IMR-90 (cell line): ENCODE measurements at regions not wholly inside any gene's neighbourhood (a gene's known extent, or its start where the extent isn't known, plus 50 kb on each side); places are given as distances from the start of the nearest gene placed in this dataset.

Experiments used
- ATAC-seq: fragments of 200-7000 bp; cut with Tn5 transposase; 2 replicates; pipeline ENCODE4 v1.9.1; 2020; ENCODE audit warnings: low read depth, mild to moderate bottlenecking, moderate library complexity
- BruUV-seq: library from RNA; stranded (reverse); fragments of 400-500 nt; replicated peaks from 2 replicates; lab custom pipeline; 2021; lab: Mats Ljungman, UMichigan
- CTCF ChIA-PET: fragments of 300-600 bp; formaldehyde crosslinking; extraction: SDS; loops from one replicate; lab custom pipeline; 2021; ENCODE audit warnings: antibody characterized with exemption; lab: Yijun Ruan, JAX
- POLR2A ChIA-PET: fragments of 300-600 bp; sonication (Branson Sonifier 250); formaldehyde crosslinking; loops from one replicate; lab custom pipeline; 2022; ENCODE audit warnings: antibody characterized with exemption; ENCODE audit not compliant: unreplicated experiment; lab: Charles Lee
- DNase-seq: peaks from one replicate; pipeline ENCODE4 v3.0.0; 2013
- H2AFZ ChIP-seq: replicated peaks from 2 replicates; pipeline ENCODE3; 2013; ENCODE audit warnings: low read length, mild to moderate bottlenecking; ENCODE audit not compliant: poor library complexity
- H2AK5ac ChIP-seq: 2 replicates; pipeline ENCODE4 v1.6.1; 2013; ENCODE audit warnings: low read depth, low read length, inconsistent platforms
- H2AK9ac ChIP-seq: replicated peaks from 2 replicates; pipeline ENCODE3; 2013; ENCODE audit warnings: mild to moderate bottlenecking, low read depth, low read length, moderate library complexity; ENCODE audit not compliant: poor library complexity
- H2BK120ac ChIP-seq: 2 replicates; pipeline ENCODE4 v1.6.1; 2013; ENCODE audit warnings: low read depth, low read length, inconsistent platforms
- H2BK15ac ChIP-seq: 3 replicates; pipeline ENCODE4 v1.6.1; 2013; ENCODE audit warnings: low read depth, low read length, inconsistent platforms
- H2BK20ac ChIP-seq: 2 replicates; pipeline ENCODE4 v1.6.1; 2013; ENCODE audit warnings: low read depth, mild to moderate bottlenecking, inconsistent platforms, low read length, moderate library complexity
- H2BK5ac ChIP-seq: 2 replicates; pipeline ENCODE4 v1.6.1; 2013; ENCODE audit warnings: mild to moderate bottlenecking, low read depth, low read length, inconsistent platforms; ENCODE audit not compliant: poor library complexity, severe bottlenecking
- H3K14ac ChIP-seq: replicated peaks from 2 replicates; pipeline ENCODE4 v1.6.1; 2013; ENCODE audit warnings: low read depth, low read length, inconsistent platforms
- H3K18ac ChIP-seq: 2 replicates; pipeline ENCODE4 v1.6.1; 2013; ENCODE audit warnings: low read depth, low read length, control low read depth
- H3K23ac ChIP-seq: 2 replicates; pipeline ENCODE4 v1.6.1; 2013; ENCODE audit warnings: low read depth, low read length, inconsistent platforms
- H3K27ac ChIP-seq: 2 replicates; pipeline ENCODE4 v1.5.1; 2013; ENCODE audit warnings: mild to moderate bottlenecking, control low read depth, low read length; ENCODE audit not compliant: insufficient read depth
- H3K27me3 ChIP-seq: 2 replicates; pipeline ENCODE4 v1.6.1; 2013; ENCODE audit warnings: low read length; ENCODE audit not compliant: control insufficient read depth, insufficient read depth
- H3K36me3 ChIP-seq: 2 replicates; pipeline ENCODE4 v1.6.1; 2013; ENCODE audit warnings: low read length, mixed read lengths; ENCODE audit not compliant: control insufficient read depth, insufficient read depth
- H3K4ac ChIP-seq: 2 replicates; pipeline ENCODE4 v1.6.1; 2013; ENCODE audit warnings: low read depth, low read length, inconsistent platforms
- H3K4me1 ChIP-seq: 2 replicates; pipeline ENCODE4 v1.6.1; 2013; ENCODE audit warnings: low read length, mixed read lengths; ENCODE audit not compliant: control insufficient read depth, insufficient read depth
- H3K4me2 ChIP-seq: 2 replicates; pipeline ENCODE4 v1.6.1; 2013; ENCODE audit warnings: low read depth, mild to moderate bottlenecking, control low read depth, low read length, moderate library complexity
- H3K4me3 ChIP-seq: 2 replicates; pipeline ENCODE4 v1.5.1; 2013; ENCODE audit warnings: low read depth, mild to moderate bottlenecking, control low read depth, low read length, moderate library complexity; ENCODE audit not compliant: insufficient read depth
- H3K56ac ChIP-seq: 2 replicates; pipeline ENCODE4 v1.6.1; 2013; ENCODE audit warnings: low read length, inconsistent platforms; ENCODE audit not compliant: insufficient read depth; ENCODE audit errors: extremely low read depth
- H3K79me1 ChIP-seq, 2 experiments: 2 replicates each; pipeline ENCODE4 v1.6.1; 2013; ENCODE audit warnings: low read length in 2 of 2, inconsistent platforms in 1 of 2, low read depth in 1 of 2
- H3K9ac ChIP-seq: 2 replicates; pipeline ENCODE4 v1.6.1; 2013; ENCODE audit warnings: low read depth, low read length, control low read depth
- H3K9me1 ChIP-seq: 2 replicates; pipeline ENCODE4 v1.6.1; 2013; ENCODE audit warnings: low read length, inconsistent platforms; ENCODE audit not compliant: insufficient read depth
- H3K9me3 ChIP-seq: 2 replicates; pipeline ENCODE4 v1.6.1; 2013; ENCODE audit warnings: low read length; ENCODE audit not compliant: control insufficient read depth, insufficient read depth
- H4K20me1 ChIP-seq: 2 replicates; pipeline ENCODE4 v1.6.1; 2013; ENCODE audit warnings: low read length, inconsistent platforms; ENCODE audit not compliant: insufficient read depth
- H4K5ac ChIP-seq: 2 replicates; pipeline ENCODE4 v1.6.1; 2013; ENCODE audit warnings: mild to moderate bottlenecking, low read depth, low read length, control low read depth
- H4K8ac ChIP-seq, 2 experiments: 2 replicates each; pipeline ENCODE4 v1.6.1; 2013; ENCODE audit warnings: low read depth in 2 of 2, low read length in 2 of 2, control low read depth in 1 of 2, inconsistent platforms in 1 of 2
- H4K91ac ChIP-seq: 2 replicates; pipeline ENCODE4 v1.6.1; 2013; ENCODE audit warnings: low read depth, low read length, inconsistent platforms; ENCODE audit not compliant: insufficient read depth
- MAFK ChIP-seq: IDR thresholded peaks from 2 replicates; pipeline ENCODE4 v1.6.1; 2012; ENCODE audit warnings: low read depth, low read length, improper control_type of control experiment
- MAZ ChIP-seq: IDR thresholded peaks from 2 replicates; pipeline ENCODE4 v1.6.1; 2012; ENCODE audit warnings: low read depth, mild to moderate bottlenecking, low read length, improper control_type of control experiment, moderate library complexity, borderline replicate concordance
- RAD21 ChIP-seq: IDR thresholded peaks from 2 replicates; pipeline ENCODE4 v1.6.1; 2012; ENCODE audit warnings: low read length, improper control_type of control experiment
- SMC3 ChIP-seq: fragments of 150-350 bp; IDR thresholded peaks from 2 replicates; pipeline ENCODE4 v1.6.1; 2016; ENCODE audit warnings: low read depth, mild to moderate bottlenecking, antibody characterized with exemption, low read length, moderate library complexity
- WGBS, 2 experiments: methylation state at CpG; one replicate each; pipeline versions ENCODE4 v1.1.5 to v1.1.7; 2013; ENCODE audit warnings: missing lambda C conversion rate in 2 of 2; ENCODE audit not compliant: insufficient read length in 1 of 2; ENCODE audit errors: extremely low coverage in 2 of 2; 5-methylcytosine and 5-hydroxymethylcytosine counted together
- dilution Hi-C: fragments of 300-500 bp; cut with HindIII; formaldehyde crosslinking; loops from one replicate; pipeline ENCODE4 v1.14.3; 2018; ENCODE audit warnings: low sequenced_read_pairs; ENCODE audit not compliant: unreplicated experiment
- in situ Hi-C: fragments of 300-500 bp; cut with MboI; formaldehyde crosslinking; loops from 3 replicates; pipeline ENCODE4 v1.14.3; 2019; ENCODE audit warnings: low sequenced_read_pairs, inconsistent platforms, mixed read lengths
- intact Hi-C: fragments of 100-400 bp; cut with micrococcal nuclease; formaldehyde crosslinking; loops from 2 replicates; pipeline ENCODE4 v1.10.0; 2022

GRCh38 chr18:60069145-60069544 lies 169.3 kb downstream of the PMAIP1 start:
- H3K23ac ChIP-seq, result no peak overlapping the region
- H2BK5ac ChIP-seq, result no peak overlapping the region
- H2AK9ac ChIP-seq, result no peak overlapping the region
- H2BK20ac ChIP-seq, result no peak overlapping the region
- no peak overlapping the region for H3K14ac ChIP-seq
- no peaks in the 10 kb centered on the region for H3K9me3 ChIP-seq
- no peak overlapping the region for H3K4me3 ChIP-seq
- dilution Hi-C loops, result no loop called here
- ChIA-PET POLR2A (no interaction called here), CTCF (no interaction called here)
- 0 out of 2 replicates have a peak, but pooled peaks cover 1% of the 10 kb centered on the region for H3K27me3 ChIP-seq
- no peak overlapping the region for H3K4ac ChIP-seq
- intact Hi-C loops, result loop anchor here (10.0 kb wide), 1 partner anchor 54 kb away; no protein-coding TSS in a partner anchor
- H3K4me2 ChIP-seq, result no peak overlapping the region
- H2BK120ac ChIP-seq, result no peak overlapping the region
- no peak overlapping the region for H2AK5ac ChIP-seq
- no peak overlapping the region for H4K91ac ChIP-seq
- TF ChIP-seq RAD21 (no peak), SMC3 (no peak), MAFK (no peak), MAZ (no peak)
- H4K5ac ChIP-seq, result no peak overlapping the region
- no peak overlapping the region for H3K56ac ChIP-seq
- no TSS peak for BruUV-seq
- H4K20me1 ChIP-seq, result no peaks in the 10 kb centered on the region
- no peaks in the 10 kb centered on the region; the same call in 1 of the 2 replicates for H3K9me1 ChIP-seq
- H3K9ac ChIP-seq, result no peak overlapping the region
- ATAC-seq (no peak), DNase-seq (no peak)
- no peak overlapping the region for H2BK15ac ChIP-seq
- H4K8ac ChIP-seq, result no peak overlapping the region
- no peaks in the 10 kb centered on the region for H3K36me3 ChIP-seq
- in situ Hi-C loops, result no loop called here
- no CpG with 5 or more reads among the region's 2 CpGs for WGBS, 2 experiments
- peaks cover 1% of the 10 kb centered on the region; the same call in 1 of the 2 replicates for H3K4me1 ChIP-seq
- no peak overlapping the region for H3K27ac ChIP-seq
- no peak overlapping the region for H2AFZ ChIP-seq
- H3K79me1 ChIP-seq, result no peaks in the 10 kb centered on the region
- H3K18ac ChIP-seq, result no peak overlapping the region
